GM21367 (cell line): ENCODE measurements at regions not wholly inside any gene's neighbourhood (a gene's known extent, or its start where the extent isn't known, plus 50 kb on each side); places are given as distances from the start of the nearest gene placed in this dataset.
A peak's percentile ranks its signal among the peaks of the same experiment; 100 is the strongest.

Experiments
- ATAC-seq: cut with Tn5 transposase; IDR thresholded peaks from one replicate; pipeline ENCODE4 v1.9.1; 2021; ENCODE audit not compliant: unreplicated experiment

GRCh38 chr10:32174349-32174893 is 118.2 kb upstream of the KIF5B start:
- no peak for ATAC-seq

GRCh38 chr10:32171204-32171603 is 115.0 kb upstream of the KIF5B start:
- no peak for ATAC-seq

- ATAC-seq = no peak
Observed at GRCh38 chr10:32169556-32169955, 113.3 kb upstream of the KIF5B start.

GRCh38 chr10:32167450-32167849 is 111.2 kb upstream of the KIF5B start:
- ATAC-seq = no peak

GRCh38 chr10:32166365-32166764 is 110.1 kb upstream of the KIF5B start:
- no peak for ATAC-seq

- no peak for ATAC-seq
Observed at GRCh38 chr10:32163762-32164148, 107.5 kb upstream of the KIF5B start.

- no peak for ATAC-seq
Observed at GRCh38 chr10:32163071-32163761, 107.0 kb upstream of the KIF5B start.

- ATAC-seq = no peak
Observed at GRCh38 chr10:32161586-32161985, 105.4 kb upstream of the KIF5B start.

- ATAC-seq = no peak
Observed at GRCh38 chr10:32160864-32161263, 104.6 kb upstream of the KIF5B start.

GRCh38 chr10:32159264-32159663 is 103.0 kb upstream of the KIF5B start:
- ATAC-seq = no peak

GRCh38 chr10:32156031-32156495 is 99.8 kb upstream of the KIF5B start:
- ATAC-seq = no peak

GRCh38 chr10:32155075-32155516 is 98.9 kb upstream of the KIF5B start:
- ATAC-seq = no peak

GRCh38 chr10:32153931-32154330 is 97.7 kb upstream of the KIF5B start:
- no peak for ATAC-seq

GRCh38 chr10:32153252-32153651 is 97.0 kb upstream of the KIF5B start:
- ATAC-seq = no peak

GRCh38 chr10:32151871-32152270 is 95.6 kb upstream of the KIF5B start:
- ATAC-seq = no peak

- no peak for ATAC-seq
Observed at GRCh38 chr10:32150532-32151101, 94.4 kb upstream of the KIF5B start.

GRCh38 chr10:32149252-32149955 is 93.2 kb upstream of the KIF5B start:
- ATAC-seq = peak; percentile 93

- ATAC-seq = no peak
Observed at GRCh38 chr10:32148864-32149251, 92.6 kb upstream of the KIF5B start.

- no peak for ATAC-seq
Observed at GRCh38 chr10:32147730-32148129, 91.5 kb upstream of the KIF5B start.

- ATAC-seq = no peak
Observed at GRCh38 chr10:32146166-32146565, 89.9 kb upstream of the KIF5B start.

GRCh38 chr10:32144817-32145688 is 88.8 kb upstream of the KIF5B start:
- ATAC-seq = no peak
